Body of pancreas (tissue), 4 donors: ENCODE measurements at regions not wholly inside any gene's neighbourhood (a gene's known extent, or its start where the extent isn't known, plus 50 kb on each side); places are given as distances from the start of the nearest gene placed in this dataset.

Source experiments
- CTCF ChIP-seq, 7 experiments: fragments of 450-650 bp in 4 of 7; fragments of 200-600 bp in 3 of 7; sonication (generic) in 3 of 7; IDR thresholded peaks; one replicate each; pipeline ENCODE4 v1.5.1; 2016 to 2019; ENCODE audit warnings: antibody characterized with exemption in 7 of 7
- POLR2A ChIP-seq, 3 donors: fragments of 450-650 bp; IDR thresholded peaks; one replicate each; pipeline ENCODE4 v1.6.1; 2016; ENCODE audit warnings: antibody characterized with exemption in 3 of 3, mild to moderate bottlenecking in 2 of 3

DNA sequence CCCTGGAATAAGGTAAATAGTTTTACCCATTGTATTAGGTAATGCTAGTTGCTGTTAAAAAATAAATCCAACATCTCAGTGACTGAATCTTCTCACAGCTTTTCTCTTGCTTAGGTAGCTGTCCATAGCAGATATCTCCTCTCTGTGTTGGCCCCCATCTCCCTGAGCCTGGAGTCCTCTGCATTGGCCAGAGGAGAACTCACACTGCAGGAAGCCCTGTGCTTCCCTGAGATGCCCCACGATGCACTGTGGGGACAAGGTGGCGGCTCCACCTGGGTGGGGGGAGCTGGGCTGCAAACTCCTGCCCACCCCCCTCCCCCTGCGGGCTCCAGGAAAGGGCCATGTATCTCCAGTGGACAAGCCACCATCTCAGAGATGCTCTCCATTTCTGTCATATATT is 80.4 kb upstream of the SALL3 start:
- no peak for TF ChIP-seq CTCF (IDR thresholded peaks at IDR 0.05)
- TF ChIP-seq POLR2A (IDR thresholded peaks at IDR 0.05) = no peak
